ENCODE measurements at regions not wholly inside any gene's neighbourhood (a gene's known extent, or its start where the extent isn't known, plus 50 kb on each side); places are given as distances from the start of the nearest gene placed in this dataset.
"Not testable (repeated sequence)": the region's sequence is repeated elsewhere in the genome, so short reads cannot be mapped to it uniquely, and the experiment has no call there.

DNA sequence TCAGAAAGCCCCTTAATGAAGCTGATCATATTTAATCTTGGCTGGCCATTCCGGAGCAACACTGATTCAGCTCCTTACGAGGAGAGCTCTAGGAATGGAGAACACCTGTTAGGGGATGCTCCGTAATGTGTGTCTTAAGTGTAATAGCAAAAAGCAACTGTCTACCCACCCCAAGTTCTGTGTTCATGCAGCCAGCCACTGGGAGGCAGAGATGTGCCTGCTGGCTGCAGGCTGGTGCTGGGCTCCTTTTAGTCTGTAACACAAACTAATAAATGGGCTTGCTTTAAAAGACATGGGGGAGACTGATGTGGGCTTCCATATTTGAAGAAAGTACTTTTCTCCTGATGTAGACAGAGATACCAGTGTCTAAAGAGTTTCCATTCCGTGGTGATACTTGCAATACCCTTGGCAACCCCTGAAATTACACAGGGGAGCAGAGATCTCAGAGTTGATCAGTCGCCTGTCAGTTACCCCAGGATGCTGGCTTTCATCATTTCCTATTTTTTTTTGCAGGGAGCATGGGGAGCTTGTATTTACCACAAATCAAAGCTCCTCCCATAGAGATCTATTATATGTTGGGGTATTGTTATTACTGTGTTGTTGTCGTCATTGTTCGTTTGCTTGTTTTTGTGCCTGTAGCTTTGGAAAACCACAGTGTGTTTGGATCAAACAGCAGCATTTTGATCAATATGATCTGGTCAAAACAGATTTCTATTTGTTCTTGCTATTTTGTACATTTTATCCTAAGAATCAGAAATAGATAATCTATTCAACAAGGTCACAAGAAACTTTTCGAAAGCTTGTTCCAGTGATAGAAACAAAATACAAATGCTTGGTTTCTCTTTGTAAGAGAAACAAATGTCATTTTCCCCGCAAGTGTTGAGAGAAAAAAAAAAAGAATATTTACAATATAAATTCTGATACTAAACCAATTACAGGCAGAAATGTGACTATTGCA is 65.8 kb downstream of the MTX3 start:
- no peak for DNase-seq

- no peak for DNase-seq
Measured at GRCh38 chr5:79923431-79923830, 67.6 kb downstream of the MTX3 start.

DNA sequence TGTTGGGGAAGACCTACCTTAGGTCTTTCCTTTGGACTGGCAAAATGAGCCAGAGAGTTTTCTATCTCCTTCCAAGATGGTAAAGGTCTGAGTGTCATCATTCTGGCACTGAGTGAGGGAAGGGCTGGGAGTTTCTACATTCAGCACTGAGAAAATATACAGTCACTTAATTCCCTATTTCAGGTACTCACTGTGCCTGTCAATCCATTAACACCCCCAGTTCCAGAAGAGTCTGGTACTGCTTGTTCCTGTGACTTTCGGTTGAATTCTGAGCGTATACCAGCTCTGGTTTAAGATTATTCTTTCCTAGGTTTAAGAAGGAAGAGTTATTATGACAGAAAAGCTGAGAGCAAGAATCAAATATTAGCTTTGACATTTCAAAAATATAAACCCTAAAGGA is 68.4 kb downstream of the MTX3 start:
- no peak for DNase-seq

- DNase-seq = not testable (repeated sequence)
Measured at GRCh38 chr5:79907452-79907851, 83.6 kb downstream of the MTX3 start.

DNA sequence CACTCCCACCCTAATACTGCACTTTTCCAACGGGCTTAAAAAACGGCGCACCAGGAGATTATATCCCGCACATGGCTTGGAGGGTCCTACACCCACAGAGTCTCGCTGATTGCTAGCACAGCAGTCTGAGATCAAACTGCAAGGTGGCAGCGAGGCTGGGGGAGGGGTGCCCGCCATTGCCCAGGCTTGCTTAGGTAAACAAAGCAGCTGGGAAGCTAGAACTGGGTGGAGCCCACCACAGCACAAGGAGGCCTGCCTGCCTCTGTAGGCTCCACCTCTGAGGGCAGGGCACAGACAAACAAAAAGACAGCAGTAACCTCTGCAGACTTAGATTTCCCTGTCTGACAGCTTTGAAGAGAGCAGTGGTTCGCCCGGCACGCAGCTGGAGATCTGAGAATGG is 88.5 kb downstream of the MTX3 start:
- not testable (repeated sequence) for DNase-seq

- DNase-seq = no peak
Measured at GRCh38 chr5:79901631-79902030, 89.4 kb downstream of the MTX3 start.

DNA sequence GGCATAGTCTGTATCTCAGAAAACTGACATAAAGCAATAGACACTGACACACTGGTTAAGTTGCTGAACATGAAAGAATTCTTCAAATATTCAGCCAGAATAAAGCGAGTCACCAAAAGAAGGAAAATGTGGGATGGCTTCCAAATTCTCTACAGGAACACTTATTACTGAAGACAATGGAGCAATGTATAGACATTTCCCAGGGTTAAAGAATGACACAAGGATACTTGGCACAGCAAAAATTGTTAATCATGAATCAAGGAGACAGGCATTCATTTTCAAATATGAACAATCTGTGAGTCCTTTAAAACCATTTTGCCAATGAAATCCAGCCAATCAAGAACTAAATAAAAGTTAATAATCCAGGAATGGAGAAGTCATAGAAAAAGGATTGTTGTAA is 92.5 kb downstream of the MTX3 start:
- no peak for DNase-seq

DNA sequence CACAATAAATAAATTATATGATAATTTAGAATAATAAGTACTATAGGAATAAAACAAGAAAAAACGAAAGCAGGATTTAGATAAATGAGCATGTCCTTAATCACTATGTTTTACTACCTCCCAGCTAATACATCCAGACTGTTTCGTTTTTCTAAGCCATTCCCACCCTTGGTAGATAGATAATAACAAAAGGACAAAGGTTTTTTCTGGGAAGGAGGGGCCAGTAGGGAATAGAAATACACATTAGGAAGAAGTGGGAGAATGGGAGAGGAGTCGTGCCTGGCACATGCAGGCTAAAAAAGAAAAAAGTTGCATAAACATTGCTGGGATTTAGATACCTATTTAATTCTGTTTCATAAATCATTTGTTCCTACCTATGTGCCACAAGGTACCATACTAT is 97.1 kb downstream of the MTX3 start:
- DNase-seq = no peak

- DNase-seq = no peak
Measured at GRCh38 chr5:79893485-79893884, 97.6 kb downstream of the MTX3 start.

- no peak for DNase-seq
Measured at GRCh38 chr5:79890930-79891249, 100.2 kb downstream of the MTX3 start.

GRCh38 chr5:79890119-79890929 is 100.7 kb downstream of the MTX3 start:
- DNase-seq = no peak

GRCh38 chr5:79888643-79889042 is 102.4 kb downstream of the MTX3 start:
- no peak for DNase-seq

DNA sequence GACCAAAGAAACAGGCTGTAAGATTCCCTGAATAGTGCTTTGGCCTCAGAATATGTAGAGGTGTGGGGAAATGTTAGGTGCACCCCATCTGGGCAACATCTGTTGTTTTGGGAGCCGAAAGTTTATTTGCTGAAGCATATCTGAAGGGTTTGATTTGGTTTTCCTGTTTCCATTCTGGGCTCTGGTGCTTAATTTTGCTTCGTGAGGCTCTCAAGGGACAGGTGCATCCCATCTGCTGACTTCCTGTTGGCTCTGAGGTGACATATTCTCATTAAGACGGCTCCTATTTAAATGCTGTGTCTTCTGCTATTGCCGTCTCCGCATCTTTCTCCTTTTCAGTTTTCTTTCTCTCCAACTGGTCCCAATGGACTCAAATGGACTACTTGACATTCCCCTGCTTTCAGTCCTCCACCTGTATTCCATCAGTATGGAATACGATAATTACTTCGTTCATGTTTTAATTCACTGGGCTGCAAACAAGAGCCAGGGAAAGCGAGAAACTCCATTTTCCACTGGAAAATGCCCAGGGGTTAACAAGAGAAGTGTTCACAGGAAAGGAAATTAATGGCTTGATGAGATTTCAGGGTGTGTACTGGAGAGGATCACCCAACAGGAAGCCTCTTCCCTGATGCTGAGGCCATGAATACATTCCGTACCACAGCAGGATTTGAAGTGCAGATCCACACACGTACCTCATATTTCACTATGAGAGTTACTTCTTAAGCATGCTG is 104.0 kb downstream of the MTX3 start:
- no peak for DNase-seq

DNA sequence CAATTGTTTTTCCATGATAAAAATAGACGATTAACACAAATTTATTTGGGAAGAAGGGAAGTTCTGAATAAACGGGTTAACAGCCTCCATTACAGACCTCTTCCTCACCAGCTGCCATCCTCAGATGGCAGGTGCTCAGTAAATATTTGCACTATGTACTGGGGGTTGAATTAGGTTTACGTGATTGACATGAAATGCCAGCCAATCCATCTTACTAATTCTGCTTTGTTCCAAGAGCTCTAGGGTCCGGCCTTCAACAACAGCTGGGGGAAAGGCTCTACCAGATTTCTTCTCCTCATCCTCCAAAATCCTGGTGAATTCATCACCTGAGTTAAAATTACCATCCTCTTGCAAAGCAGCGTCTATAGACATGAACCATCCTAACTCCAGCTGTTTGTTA is 104.6 kb downstream of the MTX3 start:
- DNase-seq = no peak

GRCh38 chr5:79879880-79880279 is 111.2 kb downstream of the MTX3 start:
- not testable (repeated sequence) for DNase-seq

DNA sequence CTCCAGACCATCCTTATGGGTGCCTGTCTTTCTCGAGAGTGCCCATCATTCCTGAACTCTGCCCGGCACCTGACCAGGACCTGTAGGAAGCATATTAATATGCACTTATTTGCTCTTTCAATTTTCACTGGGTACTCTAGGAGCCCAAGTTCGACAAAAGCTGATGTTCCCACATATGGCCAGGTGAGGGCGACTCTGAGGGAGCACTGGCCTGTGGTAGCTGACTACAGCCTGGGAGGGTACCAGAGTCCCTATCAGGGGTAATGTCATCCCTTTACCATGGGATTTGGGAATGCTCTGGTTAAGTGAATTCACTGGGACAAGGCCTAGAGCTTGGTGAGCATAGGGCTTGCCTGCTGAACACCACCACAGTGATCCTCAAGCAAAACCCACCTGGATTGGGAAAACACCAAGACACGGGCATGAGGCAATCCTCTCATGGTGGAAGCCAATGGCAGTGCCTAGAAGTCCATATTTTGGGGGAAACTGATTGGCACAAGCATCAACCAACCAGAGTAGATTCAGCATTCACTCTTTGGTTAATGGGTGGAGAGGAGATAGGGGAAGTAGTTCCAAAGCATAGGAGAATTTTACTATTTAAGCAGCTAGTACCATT is 112.2 kb downstream of the MTX3 start:
- DNase-seq = no peak

DNA sequence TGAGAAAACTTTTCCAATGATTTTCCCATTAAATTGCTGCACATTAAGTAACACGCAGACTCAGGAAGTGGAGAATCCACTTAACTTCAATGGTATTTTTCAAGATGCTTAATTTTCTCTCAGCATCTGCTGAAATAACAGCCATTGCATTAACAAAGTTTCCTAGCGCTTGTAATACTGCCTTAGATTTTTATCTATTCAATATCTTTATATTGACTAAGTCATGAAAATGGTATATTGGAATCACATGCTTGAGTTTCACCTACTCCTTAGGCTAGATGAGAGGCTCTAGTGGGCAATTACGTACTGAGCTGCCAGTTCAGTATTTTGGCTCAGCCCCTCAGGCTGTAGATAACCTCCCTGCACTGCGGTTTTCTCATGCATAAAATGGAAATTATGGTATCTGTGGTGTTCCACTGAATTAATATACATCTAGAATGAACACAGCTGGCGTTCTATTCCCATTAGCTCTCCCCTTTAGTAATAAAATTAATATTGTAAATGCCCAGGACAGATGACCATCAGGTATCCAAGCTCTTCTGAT is 112.9 kb downstream of the MTX3 start:
- no peak for DNase-seq

GRCh38 chr5:79876456-79876855 is 114.6 kb downstream of the MTX3 start:
- DNase-seq = peak; percentile 56

DNA sequence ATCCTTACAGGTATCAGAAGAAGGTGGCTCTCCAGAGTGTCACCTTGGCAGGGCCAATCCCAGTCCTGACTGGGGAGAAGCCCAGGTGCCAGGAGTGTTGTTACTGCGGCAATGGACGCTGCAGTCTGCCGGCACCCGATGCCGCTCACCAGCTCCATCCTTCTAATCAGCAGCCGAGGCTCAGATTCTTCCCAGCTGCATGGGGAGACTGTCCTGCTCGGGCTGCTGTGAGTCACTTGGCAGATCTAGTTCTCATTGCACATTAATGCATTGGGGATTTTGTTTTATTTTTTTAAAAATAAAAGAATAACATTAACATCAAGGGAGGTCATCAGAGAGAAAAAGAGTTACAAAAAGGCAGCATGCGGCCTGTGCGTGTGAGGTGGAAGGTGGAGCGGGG is 115.8 kb downstream of the MTX3 start:
- no peak for DNase-seq

DNA sequence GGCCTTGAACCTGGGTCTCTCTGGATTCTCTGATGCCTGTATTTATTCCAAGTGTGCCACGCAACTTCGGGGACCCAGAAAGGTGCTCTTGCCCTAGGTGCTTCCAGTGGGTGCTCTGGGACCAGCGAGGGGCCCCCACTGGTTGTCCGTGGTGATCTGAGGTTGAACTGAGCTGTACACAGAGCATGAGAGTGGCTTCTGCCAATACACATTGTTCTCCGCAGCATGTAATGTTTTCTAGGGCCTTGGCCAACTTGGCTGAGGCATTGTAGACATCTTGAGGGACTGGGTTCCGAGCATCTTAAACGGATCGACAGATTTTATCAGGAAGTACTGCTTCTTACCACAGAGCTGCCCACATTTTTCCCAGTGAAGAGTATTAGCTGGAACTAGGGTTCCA is 117.9 kb downstream of the MTX3 start:
- DNase-seq = peak; percentile 56

GRCh38 chr5:79872291-79872690 is 118.8 kb downstream of the MTX3 start:
- peak; percentile 66 for DNase-seq

DNA sequence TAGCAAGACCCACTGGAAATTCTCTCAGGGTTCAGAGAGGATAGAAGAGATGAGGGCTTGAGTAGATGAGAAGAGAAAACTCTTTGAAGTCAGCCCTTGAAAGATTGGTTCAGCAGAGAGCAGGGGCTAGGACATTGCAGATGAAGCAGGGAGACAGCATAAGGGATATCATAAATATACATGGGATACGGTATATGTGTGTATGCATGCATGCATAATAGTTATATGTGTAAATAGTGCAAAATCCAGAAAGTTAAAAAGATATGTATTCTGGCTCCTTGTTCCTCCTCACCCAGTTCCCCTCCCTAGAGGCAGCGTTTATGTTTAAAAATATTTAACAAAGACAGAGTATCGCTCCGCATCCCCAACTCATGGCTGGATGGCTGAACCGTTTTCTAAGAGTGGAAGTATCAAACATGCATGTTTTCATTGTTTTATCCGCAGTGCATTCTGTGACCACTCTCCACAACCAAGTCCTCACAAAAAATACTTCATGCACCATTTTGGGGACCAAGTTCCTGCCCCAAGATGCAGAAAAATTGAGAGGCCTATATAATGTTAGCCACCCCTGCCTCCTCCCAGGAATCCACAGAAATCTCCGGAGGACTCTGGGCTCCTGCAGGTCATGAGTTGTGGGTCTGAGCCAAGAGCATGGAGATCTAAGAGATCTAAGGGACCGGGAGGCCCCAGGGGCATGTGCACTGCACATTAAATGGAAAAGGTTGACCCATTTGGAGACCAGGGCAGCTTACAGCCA is 119.5 kb downstream of the MTX3 start:
- DNase-seq = no peak

All from hindlimb muscle (tissue), 1 donor.